Caco-2 (cell line): ENCODE measurements at regions not wholly inside any gene's neighbourhood (a gene's known extent, or its start where the extent isn't known, plus 50 kb on each side); places are given as distances from the start of the nearest gene placed in this dataset.

Source experiments
- BruUV-seq: library from RNA; stranded (reverse); fragments of 400-500 nt; replicated peaks from 2 replicates; lab custom pipeline; 2021; lab: Mats Ljungman, UMichigan
- CTCF ChIA-PET: fragments of 300-600 bp; sonication (Branson Sonifier 250); formaldehyde crosslinking; loops from one replicate; lab custom pipeline; 2022; ENCODE audit warnings: antibody characterized with exemption; lab: Charles Lee
- POLR2A ChIA-PET: fragments of 300-600 bp; sonication (Branson Sonifier 250); formaldehyde crosslinking; loops from one replicate; lab custom pipeline; 2022; ENCODE audit warnings: antibody characterized with exemption; lab: Charles Lee
- DNase-seq, 2 experiments: peaks; one replicate each; pipeline versions ENCODE4 v3.0.0 to v3.0.0-alpha.2; 2020 to 2022
- H3K27me3 ChIP-seq: replicated peaks from 2 replicates; pipeline ENCODE4 v1.6.0; 2011; ENCODE audit warnings: low read length; ENCODE audit not compliant: control insufficient read depth, insufficient read depth
- H3K36me3 ChIP-seq: 2 replicates; pipeline ENCODE4 v1.5.1; 2011; ENCODE audit warnings: low read length; ENCODE audit not compliant: control insufficient read depth, insufficient read depth
- H3K4me1 ChIP-seq: fragments of 250-450 bp; sonication (Bioruptor Pico); 2 replicates; pipeline ENCODE4 v1.5.1; 2020; ENCODE audit warnings: mild to moderate bottlenecking
- H3K4me3 ChIP-seq: 2 replicates; pipeline ENCODE4 v1.5.1; 2011; ENCODE audit warnings: low read depth, mild to moderate bottlenecking, control low read depth, low read length
- H3K9me3 ChIP-seq: fragments of 250-450 bp; sonication (Bioruptor Pico); 2 replicates; pipeline ENCODE4 v1.5.1; 2020; ENCODE audit warnings: mild to moderate bottlenecking, moderate library complexity
- H3K27ac Mint-ChIP-seq: one replicate; pipeline ENCODE4 v1.8.0; 2022; ENCODE audit warnings: mixed read lengths; ENCODE audit not compliant: unreplicated experiment
- H3K27me3 Mint-ChIP-seq: one replicate; pipeline ENCODE4 v1.8.0; 2022; ENCODE audit warnings: mixed read lengths; ENCODE audit not compliant: insufficient read depth, unreplicated experiment
- H3K36me3 Mint-ChIP-seq: one replicate; pipeline ENCODE4 v1.8.0; 2022; ENCODE audit warnings: mild to moderate bottlenecking, mixed read lengths; ENCODE audit not compliant: insufficient read depth, unreplicated experiment
- H3K4me1 Mint-ChIP-seq: one replicate; pipeline ENCODE4 v1.8.0; 2022; ENCODE audit warnings: low read depth, mixed read lengths; ENCODE audit not compliant: unreplicated experiment
- H3K4me3 Mint-ChIP-seq: one replicate; pipeline ENCODE4 v1.8.0; 2022; ENCODE audit warnings: mild to moderate bottlenecking, moderate library complexity, mixed read lengths; ENCODE audit not compliant: unreplicated experiment
- H3K9me3 Mint-ChIP-seq: one replicate; pipeline ENCODE4 v1.8.0; 2022; ENCODE audit warnings: mixed read lengths; ENCODE audit not compliant: unreplicated experiment
- intact Hi-C: fragments of 100-400 bp; cut with micrococcal nuclease; formaldehyde crosslinking; loops from one replicate; pipeline ENCODE4 v1.10.0; 2022; ENCODE audit not compliant: unreplicated experiment
- TF ChIP-seq, protein P1 (sequence below), 2 experiments: fragments of 200-600 bp in 1 of 2; IDR thresholded peaks; 1 replicate in 1 of 2; 2 replicates in 1 of 2; pipeline versions ENCODE4 v1.5.1 to v1.8.0; 2011 to 2022; ENCODE audit warnings: antibody characterized with exemption in 1 of 2, control low read depth in 1 of 2, inconsistent platforms in 1 of 2, low read depth in 1 of 2, low read length in 1 of 2, mild to moderate bottlenecking in 1 of 2, moderate library complexity in 1 of 2; ENCODE audit not compliant: insufficient read depth in 1 of 2, severe bottlenecking in 1 of 2, unreplicated experiment in 1 of 2

DNA sequence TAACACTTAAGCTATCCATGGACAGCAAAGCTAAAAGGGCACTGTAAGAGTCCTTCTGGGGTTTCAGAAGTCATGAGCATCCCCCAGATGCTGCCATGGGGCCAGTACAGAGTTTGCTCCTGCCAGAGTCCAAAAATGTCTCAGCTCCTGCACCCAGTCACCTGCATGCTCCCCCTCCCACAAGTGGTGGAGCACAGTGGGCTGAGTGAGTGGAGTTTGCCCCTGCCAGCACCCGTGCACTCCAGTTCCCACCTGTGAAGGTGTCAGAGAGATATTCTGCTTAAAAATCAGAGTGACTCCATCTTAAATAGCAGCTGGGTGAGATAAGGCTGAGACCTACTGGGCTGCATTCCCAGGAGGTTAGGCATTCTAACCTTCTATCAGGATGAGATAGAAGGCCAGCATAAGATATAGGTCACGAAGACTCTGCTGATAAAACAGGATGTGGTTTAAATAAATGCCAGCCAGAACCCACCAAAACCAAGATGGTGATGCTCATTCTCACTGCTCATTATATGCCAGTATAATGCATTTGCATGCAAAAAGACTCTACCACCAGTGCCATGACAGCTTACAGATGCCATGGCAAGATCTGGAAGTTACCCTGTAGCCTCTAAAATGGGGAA is 140.1 kb upstream of the ZNF92 start:
- TF ChIP-seq, protein P1, sequence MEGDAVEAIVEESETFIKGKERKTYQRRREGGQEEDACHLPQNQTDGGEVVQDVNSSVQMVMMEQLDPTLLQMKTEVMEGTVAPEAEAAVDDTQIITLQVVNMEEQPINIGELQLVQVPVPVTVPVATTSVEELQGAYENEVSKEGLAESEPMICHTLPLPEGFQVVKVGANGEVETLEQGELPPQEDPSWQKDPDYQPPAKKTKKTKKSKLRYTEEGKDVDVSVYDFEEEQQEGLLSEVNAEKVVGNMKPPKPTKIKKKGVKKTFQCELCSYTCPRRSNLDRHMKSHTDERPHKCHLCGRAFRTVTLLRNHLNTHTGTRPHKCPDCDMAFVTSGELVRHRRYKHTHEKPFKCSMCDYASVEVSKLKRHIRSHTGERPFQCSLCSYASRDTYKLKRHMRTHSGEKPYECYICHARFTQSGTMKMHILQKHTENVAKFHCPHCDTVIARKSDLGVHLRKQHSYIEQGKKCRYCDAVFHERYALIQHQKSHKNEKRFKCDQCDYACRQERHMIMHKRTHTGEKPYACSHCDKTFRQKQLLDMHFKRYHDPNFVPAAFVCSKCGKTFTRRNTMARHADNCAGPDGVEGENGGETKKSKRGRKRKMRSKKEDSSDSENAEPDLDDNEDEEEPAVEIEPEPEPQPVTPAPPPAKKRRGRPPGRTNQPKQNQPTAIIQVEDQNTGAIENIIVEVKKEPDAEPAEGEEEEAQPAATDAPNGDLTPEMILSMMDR (IDR thresholded peaks at IDR 0.05; ENCODE audit: insufficient read depth in 1 of 2, low read depth in 1 of 2, low read length in 1 of 2, severe bottlenecking in 1 of 2, unreplicated experiment in 1 of 2), result no peak
- Histone ChIP-seq H3K4me3 (no peak overlapping the region), H3K9me3 (no peaks in the 10 kb centered on the region), H3K27me3 (no peaks in the 10 kb centered on the region), H3K4me1 (peaks cover 22% of the 10 kb centered on the region), H3K36me3 (no peaks in the 10 kb centered on the region)
- Mint-ChIP-seq H3K27me3 (no peaks in the 10 kb centered on the region), H3K9me3 (no peaks in the 10 kb centered on the region), H3K27ac (no peak overlapping the region), H3K4me1 (no peaks in the 10 kb centered on the region), H3K36me3 (no peaks in the 10 kb centered on the region), H3K4me3 (no peak overlapping the region)
- ChIA-PET CTCF (no interaction called here), POLR2A (no interaction called here)
- intact Hi-C loops, result no loop called here
- no peak for DNase-seq
- no TSS peak for BruUV-seq

DNA sequence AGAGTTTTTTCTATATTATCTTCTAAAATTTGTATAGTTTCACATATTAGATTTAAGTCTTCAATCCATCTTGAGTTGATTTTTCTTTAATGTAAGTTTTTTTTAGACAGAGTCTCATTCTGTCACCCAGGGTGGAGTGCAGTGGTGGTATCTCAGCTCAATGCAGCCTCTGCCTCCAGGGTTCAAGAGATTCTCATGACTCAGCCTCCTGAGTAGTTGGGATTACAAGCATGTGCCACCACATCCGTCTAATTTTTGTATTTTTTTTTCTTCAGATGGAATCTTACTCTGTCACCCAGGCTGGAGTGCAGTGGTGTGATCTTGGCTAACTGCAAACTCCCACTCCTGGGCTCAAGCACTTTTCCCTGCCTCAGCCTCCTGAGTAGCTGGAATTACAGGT is 143.4 kb upstream of the ZNF92 start:
- Histone ChIP-seq H3K9me3 (no peaks in the 10 kb centered on the region), H3K4me1 (peaks cover 22% of the 10 kb centered on the region), H3K4me3 (no peak overlapping the region), H3K27me3 (no peaks in the 10 kb centered on the region), H3K36me3 (no peaks in the 10 kb centered on the region)
- POLR2A ChIA-PET, result no interaction called here
- CTCF ChIA-PET, result no interaction called here
- no peaks in the 10 kb centered on the region for H3K4me1 Mint-ChIP-seq
- intact Hi-C loops, result no loop called here
- no peak overlapping the region for H3K27ac Mint-ChIP-seq
- no peak for DNase-seq
- TF ChIP-seq, protein P1 (IDR thresholded peaks at IDR 0.05; ENCODE audit: insufficient read depth in 1 of 2, low read depth in 1 of 2, low read length in 1 of 2, severe bottlenecking in 1 of 2, unreplicated experiment in 1 of 2), result no peak
- no TSS peak for BruUV-seq
- no peak overlapping the region for H3K4me3 Mint-ChIP-seq
- H3K36me3 Mint-ChIP-seq, result no peaks in the 10 kb centered on the region
- no peaks in the 10 kb centered on the region for H3K9me3 Mint-ChIP-seq
- H3K27me3 Mint-ChIP-seq, result no peaks in the 10 kb centered on the region

DNA sequence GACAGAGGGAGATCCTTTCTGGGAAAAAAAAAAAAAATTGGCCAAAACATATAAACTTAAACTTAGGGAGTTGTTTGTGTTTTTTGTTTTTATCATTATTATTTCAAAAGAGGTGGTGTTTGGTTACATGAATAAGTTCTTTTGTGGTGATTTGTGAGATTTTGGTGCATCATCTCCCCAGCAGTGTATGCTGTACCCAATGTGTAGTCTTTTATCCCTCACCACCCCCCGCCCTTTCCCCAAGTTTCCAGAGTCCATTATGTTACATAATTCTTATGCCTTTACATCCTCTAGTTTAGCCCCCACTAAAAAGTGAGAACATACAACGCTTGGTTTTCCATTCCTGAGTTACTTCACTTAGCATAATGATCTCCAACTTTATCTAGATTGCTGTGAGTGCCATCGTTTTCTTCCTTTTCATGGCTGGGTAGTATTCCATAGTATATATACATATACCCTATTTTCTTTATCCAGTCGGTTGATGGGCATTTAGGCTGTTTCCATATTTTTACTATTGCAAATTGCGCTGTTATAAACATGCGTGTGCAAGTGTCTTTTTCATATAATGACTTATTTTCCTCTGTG is 148.1 kb upstream of the ZNF92 start:
- H3K4me3 Mint-ChIP-seq, result no peak overlapping the region
- BruUV-seq, result no TSS peak
- H3K27me3 Mint-ChIP-seq, result no peaks in the 10 kb centered on the region
- Histone ChIP-seq H3K9me3 (no peaks in the 10 kb centered on the region), H3K27me3 (no peaks in the 10 kb centered on the region), H3K36me3 (no peaks in the 10 kb centered on the region), H3K4me3 (no peak overlapping the region), H3K4me1 (no peaks in the 10 kb centered on the region)
- H3K9me3 Mint-ChIP-seq, result no peaks in the 10 kb centered on the region
- no peaks in the 10 kb centered on the region for H3K36me3 Mint-ChIP-seq
- CTCF ChIA-PET, result no interaction called here
- POLR2A ChIA-PET, result no interaction called here
- TF ChIP-seq, protein P1 (IDR thresholded peaks at IDR 0.05; ENCODE audit: insufficient read depth in 1 of 2, low read depth in 1 of 2, low read length in 1 of 2, severe bottlenecking in 1 of 2, unreplicated experiment in 1 of 2), result no peak
- intact Hi-C loops, result no loop called here
- no peak for DNase-seq
- H3K27ac Mint-ChIP-seq, result no peak overlapping the region
- no peaks in the 10 kb centered on the region for H3K4me1 Mint-ChIP-seq
